Activated T-cell treated with anti-CD3 and anti-CD28 coated beads, Interleukin-2, amount 50 U/mL, for 24 hours (primary cell): ENCODE measurements at regions not wholly inside any gene's neighbourhood (a gene's known extent, or its start where the extent isn't known, plus 50 kb on each side); places are given as distances from the start of the nearest gene placed in this dataset.

Source experiments
- DNase-seq: peaks from one replicate; pipeline ENCODE4 v3.0.0-alpha.2; 2020
- H3K27ac Mint-ChIP-seq: 2 replicates; pipeline ENCODE4 v1.8.0; 2020; ENCODE audit warnings: mild to moderate bottlenecking, mixed read lengths
- H3K27me3 Mint-ChIP-seq: 2 replicates; pipeline ENCODE4 v1.8.0; 2020; ENCODE audit warnings: mixed read lengths
- H3K36me3 Mint-ChIP-seq: 2 replicates; pipeline ENCODE4 v1.8.0; 2020; ENCODE audit warnings: low read depth, mixed read lengths
- H3K4me1 Mint-ChIP-seq: 2 replicates; pipeline ENCODE4 v1.8.0; 2020; ENCODE audit warnings: low read depth, mixed read lengths
- H3K4me3 Mint-ChIP-seq: 2 replicates; pipeline ENCODE4 v1.8.0; 2020; ENCODE audit warnings: mild to moderate bottlenecking, moderate library complexity, mixed read lengths
- H3K9me3 Mint-ChIP-seq: 2 replicates; pipeline ENCODE4 v1.8.0; 2020; ENCODE audit warnings: mixed read lengths

DNA sequence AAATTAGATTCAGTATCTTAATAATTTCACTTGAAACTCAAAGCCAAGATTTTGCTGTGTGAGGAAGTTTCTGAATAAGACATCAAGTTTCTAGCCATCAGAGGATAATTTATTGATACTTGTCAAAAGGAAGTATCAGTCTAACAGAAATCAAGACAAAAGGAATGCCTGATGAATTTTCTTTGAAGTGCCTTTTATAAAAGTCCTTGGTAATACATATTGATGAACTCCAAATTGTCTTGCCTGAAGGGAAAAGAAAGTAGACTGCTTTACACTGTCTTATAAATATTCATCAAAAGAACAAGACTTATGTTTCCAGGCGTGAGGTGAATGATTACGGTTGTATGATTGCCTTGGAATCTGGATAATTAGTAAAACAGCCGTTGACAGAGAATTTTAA, 986.0 kb upstream of the MAP3K7 start:
- Mint-ChIP-seq H3K36me3 (no peaks in the 10 kb centered on the region), H3K27me3 (no peaks in the 10 kb centered on the region), H3K27ac (no peak overlapping the region), H3K4me3 (no peak overlapping the region), H3K4me1 (no peaks in the 10 kb centered on the region), H3K9me3 (no peaks in the 10 kb centered on the region)
- no peak for DNase-seq

DNA sequence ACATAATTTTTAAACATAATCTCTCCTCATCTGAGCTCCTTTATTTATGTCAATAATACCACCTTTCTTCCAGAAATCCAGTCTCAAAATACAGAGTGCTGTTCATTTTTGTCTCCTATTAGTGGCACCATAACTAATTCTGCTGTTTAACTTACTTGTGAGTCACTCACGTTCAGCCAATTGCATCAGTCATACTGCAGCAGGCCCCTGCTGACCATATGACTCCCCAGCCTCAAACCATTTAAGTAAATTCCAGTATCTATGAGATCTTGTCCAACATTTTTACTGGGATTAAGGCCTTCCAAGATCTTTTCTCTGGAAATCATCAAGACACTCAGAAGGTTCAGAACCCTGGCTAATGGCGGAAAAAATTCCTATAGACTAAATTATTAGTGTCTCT, 982.2 kb upstream of the MAP3K7 start:
- Mint-ChIP-seq H3K4me1 (no peaks in the 10 kb centered on the region), H3K36me3 (no peaks in the 10 kb centered on the region), H3K4me3 (no peak overlapping the region), H3K27me3 (no peaks in the 10 kb centered on the region), H3K27ac (no peak overlapping the region), H3K9me3 (peaks cover 2% of the 10 kb centered on the region)
- DNase-seq = no peak

DNA sequence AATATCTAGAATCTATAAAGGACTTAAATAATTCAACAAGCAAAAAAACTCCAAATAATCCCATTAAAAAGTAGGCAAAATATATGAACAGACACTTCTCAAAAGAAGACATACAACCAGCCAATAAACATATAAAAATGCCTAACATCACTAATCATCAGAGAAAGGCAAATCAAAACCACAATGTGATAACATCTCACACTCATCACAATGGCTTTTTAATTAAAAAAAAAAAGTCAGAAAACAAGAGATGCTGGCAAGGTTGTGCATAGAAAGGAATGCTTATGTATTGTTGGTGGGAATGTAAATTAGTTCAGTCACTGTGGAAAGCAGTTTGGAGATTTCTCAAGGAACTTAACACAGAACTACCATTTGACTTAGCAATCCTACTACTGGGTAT, 979.6 kb upstream of the MAP3K7 start:
- Mint-ChIP-seq H3K4me3 (no peak overlapping the region), H3K27me3 (no peaks in the 10 kb centered on the region), H3K27ac (no peak overlapping the region), H3K9me3 (peaks cover 2% of the 10 kb centered on the region), H3K36me3 (no peaks in the 10 kb centered on the region), H3K4me1 (no peaks in the 10 kb centered on the region)
- no peak for DNase-seq

DNA sequence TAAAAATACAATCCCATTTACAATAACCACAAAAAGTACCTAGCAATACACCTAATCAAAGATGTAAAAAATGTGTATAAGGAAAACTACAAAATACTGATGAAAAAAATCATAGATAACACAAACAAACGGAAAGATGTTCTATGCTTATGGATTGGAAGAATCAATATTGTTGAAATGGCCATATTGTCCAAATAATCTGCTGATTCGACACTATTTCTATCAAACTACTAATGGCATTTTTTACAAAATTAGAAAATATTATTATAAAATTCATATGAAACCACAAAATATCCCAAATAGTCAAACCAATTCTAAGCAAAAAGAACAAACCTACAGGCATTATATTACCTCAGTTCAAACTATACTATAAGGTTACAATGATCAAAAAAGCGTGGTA, 978.3 kb upstream of the MAP3K7 start:
- Mint-ChIP-seq H3K9me3 (peaks cover 10% of the 10 kb centered on the region), H3K4me1 (no peaks in the 10 kb centered on the region), H3K36me3 (no peaks in the 10 kb centered on the region), H3K27ac (no peak overlapping the region), H3K27me3 (no peaks in the 10 kb centered on the region), H3K4me3 (no peak overlapping the region)
- DNase-seq = no peak

DNA sequence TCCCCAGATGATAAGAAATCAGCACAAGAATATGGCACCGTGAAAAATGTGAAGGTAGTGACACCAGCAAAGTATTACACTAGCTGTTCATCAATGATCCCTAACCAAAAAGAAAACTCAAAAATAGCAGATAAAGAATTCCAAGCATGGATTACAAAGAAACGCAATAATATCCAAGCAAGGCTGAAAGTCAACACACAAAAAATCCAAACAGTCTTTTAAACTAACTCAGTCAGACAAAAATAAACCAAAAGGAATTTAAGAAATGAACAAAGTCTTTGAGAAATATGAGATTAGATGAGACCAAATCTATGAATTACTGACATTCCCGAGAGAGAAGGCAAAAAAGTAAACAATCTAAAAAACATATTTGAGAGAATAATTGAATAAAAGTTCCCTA, 976.1 kb upstream of the MAP3K7 start:
- DNase-seq = no peak
- H3K4me3 Mint-ChIP-seq = no peak overlapping the region
- H3K4me1 Mint-ChIP-seq = no peaks in the 10 kb centered on the region
- H3K36me3 Mint-ChIP-seq = no peaks in the 10 kb centered on the region
- H3K9me3 Mint-ChIP-seq = peaks cover 15% of the 10 kb centered on the region
- H3K27ac Mint-ChIP-seq = no peak overlapping the region
- no peaks in the 10 kb centered on the region for H3K27me3 Mint-ChIP-seq

DNA sequence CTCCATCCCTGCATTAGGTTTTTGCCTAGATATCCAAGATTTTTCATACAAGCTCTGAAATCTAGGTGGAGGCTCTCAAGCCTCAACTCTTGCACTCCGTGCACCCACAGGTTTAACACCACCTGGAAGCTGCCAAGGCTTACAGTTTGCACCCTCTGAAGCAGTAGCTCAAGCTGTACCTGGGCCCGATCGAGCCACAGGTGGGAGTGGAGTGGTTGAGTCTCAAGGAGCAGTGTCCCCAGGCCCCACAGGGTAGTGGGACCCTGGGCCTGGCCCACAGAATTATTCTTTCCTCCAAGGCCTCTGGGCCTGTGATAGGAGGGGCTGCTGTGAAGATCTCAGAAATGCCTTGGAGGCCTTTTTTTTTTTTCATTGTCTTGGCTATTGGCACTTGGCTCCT, 973.5 kb upstream of the MAP3K7 start:
- no peaks in the 10 kb centered on the region for H3K27me3 Mint-ChIP-seq
- no peak overlapping the region for H3K4me3 Mint-ChIP-seq
- no peak overlapping the region for H3K27ac Mint-ChIP-seq
- no peaks in the 10 kb centered on the region for H3K4me1 Mint-ChIP-seq
- H3K36me3 Mint-ChIP-seq = no peaks in the 10 kb centered on the region
- peaks cover 15% of the 10 kb centered on the region for H3K9me3 Mint-ChIP-seq
- DNase-seq = no peak

DNA sequence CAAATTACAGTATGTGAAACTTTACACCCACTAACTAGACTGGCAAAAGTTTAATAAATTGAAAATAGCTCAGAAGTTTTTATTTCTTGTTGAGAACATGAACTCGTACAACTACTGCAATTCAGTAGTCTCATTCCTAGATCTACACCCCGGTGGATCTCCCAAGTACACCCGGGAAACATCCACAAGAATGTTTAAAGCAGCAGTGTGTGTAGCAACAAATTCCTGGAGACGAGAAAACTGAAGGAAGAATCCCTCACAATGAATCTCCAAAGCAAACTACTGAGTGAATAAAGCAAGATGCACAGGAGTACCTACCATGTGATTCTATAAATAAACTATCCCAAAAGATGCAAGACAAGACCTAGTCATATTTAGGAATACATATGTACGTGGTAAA, 954.0 kb upstream of the MAP3K7 start:
- Mint-ChIP-seq H3K9me3 (peaks cover 4% of the 10 kb centered on the region), H3K4me1 (no peaks in the 10 kb centered on the region), H3K36me3 (no peaks in the 10 kb centered on the region), H3K27me3 (no peaks in the 10 kb centered on the region), H3K4me3 (no peak overlapping the region), H3K27ac (no peak overlapping the region)
- no peak for DNase-seq

DNA sequence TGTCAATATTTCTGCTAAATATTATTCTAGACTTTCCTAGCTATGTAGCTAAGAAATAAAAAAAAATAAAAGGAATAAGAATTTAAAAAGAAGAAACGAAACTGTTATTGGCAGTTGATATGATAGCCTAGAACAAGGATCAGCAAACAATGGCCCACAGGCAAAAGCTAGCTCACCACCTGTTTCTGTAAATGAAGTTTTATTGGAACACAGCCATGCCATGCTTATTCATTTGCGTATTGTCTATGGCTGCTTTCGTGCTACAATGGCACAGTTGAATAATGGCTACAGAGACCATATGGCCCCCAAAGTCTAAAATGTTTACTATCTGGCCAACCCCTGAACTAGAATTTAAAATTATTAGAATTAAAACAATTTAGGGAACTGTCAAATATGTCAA, 952.6 kb upstream of the MAP3K7 start:
- no peak for DNase-seq
- Mint-ChIP-seq H3K27me3 (no peaks in the 10 kb centered on the region), H3K27ac (no peak overlapping the region), H3K9me3 (peaks cover 6% of the 10 kb centered on the region), H3K4me3 (no peak overlapping the region), H3K4me1 (no peaks in the 10 kb centered on the region), H3K36me3 (no peaks in the 10 kb centered on the region)

DNA sequence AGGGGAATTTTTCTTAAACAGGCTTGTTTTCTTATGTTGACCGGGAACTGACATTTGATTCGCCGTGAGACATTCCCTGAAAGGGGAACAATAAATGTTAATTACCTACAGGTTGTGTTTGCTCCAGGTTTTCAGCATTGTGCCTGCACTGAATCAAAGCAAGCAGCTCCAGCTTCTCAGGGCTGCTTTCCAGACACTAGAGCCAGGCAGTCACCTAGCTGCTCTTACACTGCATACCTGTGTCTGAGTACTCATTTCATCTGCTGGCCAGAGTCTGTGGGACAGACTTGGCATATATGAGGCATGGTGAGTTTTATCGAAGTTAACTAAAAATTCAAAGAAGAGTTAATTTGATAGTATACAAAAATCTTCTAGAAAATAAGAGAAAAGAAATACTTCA, 951.8 kb upstream of the MAP3K7 start:
- no peak overlapping the region for H3K27ac Mint-ChIP-seq
- no peak overlapping the region for H3K4me3 Mint-ChIP-seq
- H3K36me3 Mint-ChIP-seq = no peaks in the 10 kb centered on the region
- H3K9me3 Mint-ChIP-seq = peaks cover 6% of the 10 kb centered on the region
- no peaks in the 10 kb centered on the region for H3K4me1 Mint-ChIP-seq
- H3K27me3 Mint-ChIP-seq = no peaks in the 10 kb centered on the region
- DNase-seq = no peak

DNA sequence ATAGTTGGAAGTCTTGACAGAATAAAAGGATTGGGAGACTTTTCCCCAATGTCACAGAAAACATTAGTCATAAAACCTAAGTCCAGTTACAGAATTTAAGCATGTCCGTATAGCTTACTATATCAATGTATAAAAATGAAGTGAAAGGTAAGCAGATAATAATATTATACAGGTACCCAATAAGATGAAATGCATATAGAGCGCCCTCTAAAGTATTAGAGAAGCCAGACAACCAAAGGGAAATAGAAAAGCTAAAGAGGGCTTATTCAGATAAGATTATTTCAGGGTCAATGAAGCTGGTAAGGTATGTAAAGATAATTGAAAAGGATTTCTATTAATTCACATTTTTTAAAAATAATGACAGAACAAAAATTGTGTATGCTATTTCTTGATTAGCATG, 947.7 kb upstream of the MAP3K7 start:
- H3K36me3 Mint-ChIP-seq = no peaks in the 10 kb centered on the region
- peaks cover 6% of the 10 kb centered on the region for H3K9me3 Mint-ChIP-seq
- H3K27ac Mint-ChIP-seq = no peak overlapping the region
- no peak overlapping the region for H3K4me3 Mint-ChIP-seq
- no peaks in the 10 kb centered on the region for H3K4me1 Mint-ChIP-seq
- no peak for DNase-seq
- H3K27me3 Mint-ChIP-seq = no peaks in the 10 kb centered on the region

DNA sequence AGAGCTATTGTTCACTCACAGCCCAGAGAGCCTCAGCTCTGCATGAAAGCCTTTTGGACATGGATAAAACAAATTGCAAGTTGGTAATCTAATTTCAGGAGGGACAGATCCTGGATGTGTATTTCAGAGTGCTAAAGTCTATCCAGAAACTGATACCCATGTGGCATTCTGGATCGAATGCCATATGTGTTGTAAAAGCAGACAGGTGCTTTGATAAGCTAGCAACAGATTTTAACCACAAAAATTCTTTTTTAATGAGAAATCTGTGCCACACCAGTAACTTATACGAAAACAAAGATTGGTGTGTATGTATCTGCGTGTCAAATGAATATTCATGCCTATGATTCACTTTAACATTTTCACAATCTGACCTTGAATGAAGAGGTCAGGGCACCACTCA, 936.6 kb upstream of the MAP3K7 start:
- Mint-ChIP-seq H3K9me3 (peaks cover 4% of the 10 kb centered on the region), H3K4me1 (no peaks in the 10 kb centered on the region), H3K27ac (no peak overlapping the region), H3K4me3 (no peak overlapping the region), H3K36me3 (no peaks in the 10 kb centered on the region), H3K27me3 (no peaks in the 10 kb centered on the region)
- DNase-seq = no peak

DNA sequence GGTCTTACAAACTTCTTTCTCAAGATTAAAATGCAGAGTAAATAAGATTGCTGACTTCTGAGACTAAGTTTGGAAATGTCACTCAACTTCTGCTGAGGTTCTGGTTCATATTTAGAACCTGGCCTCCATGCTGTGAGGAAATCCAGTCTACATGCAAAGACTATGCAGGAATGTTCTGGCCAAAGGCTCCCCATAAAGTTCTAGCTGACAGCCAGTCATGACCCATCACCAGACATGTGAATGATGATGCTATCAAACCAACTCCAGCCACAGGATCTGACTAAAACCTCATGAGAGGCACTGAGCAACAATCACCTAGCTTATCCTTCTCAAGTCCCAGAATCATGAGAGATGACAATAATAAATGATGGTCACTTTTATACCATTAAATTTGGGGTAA, 935.1 kb upstream of the MAP3K7 start:
- Mint-ChIP-seq H3K4me3 (no peak overlapping the region), H3K9me3 (peaks cover 2% of the 10 kb centered on the region), H3K4me1 (no peaks in the 10 kb centered on the region), H3K36me3 (no peaks in the 10 kb centered on the region), H3K27me3 (no peaks in the 10 kb centered on the region), H3K27ac (no peak overlapping the region)
- no peak for DNase-seq

DNA sequence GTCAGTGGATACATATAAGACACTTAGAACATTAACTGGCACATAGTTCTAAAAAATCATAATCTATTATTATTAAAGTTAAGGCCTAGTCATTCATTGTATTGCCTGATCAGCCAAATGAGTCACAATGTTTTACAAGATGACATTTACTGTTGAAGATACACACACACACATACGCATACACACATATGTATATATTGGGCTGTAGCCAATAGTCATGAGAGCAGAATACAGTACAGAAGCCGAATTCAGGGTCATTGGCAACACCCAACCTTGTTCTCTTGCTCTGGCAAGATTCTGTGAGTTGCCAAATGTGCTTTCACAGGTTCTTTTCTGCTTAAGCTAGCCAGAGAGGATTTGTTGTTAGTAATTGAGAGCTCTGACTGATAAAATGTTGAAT, 922.8 kb upstream of the MAP3K7 start:
- no peak for DNase-seq

DNA sequence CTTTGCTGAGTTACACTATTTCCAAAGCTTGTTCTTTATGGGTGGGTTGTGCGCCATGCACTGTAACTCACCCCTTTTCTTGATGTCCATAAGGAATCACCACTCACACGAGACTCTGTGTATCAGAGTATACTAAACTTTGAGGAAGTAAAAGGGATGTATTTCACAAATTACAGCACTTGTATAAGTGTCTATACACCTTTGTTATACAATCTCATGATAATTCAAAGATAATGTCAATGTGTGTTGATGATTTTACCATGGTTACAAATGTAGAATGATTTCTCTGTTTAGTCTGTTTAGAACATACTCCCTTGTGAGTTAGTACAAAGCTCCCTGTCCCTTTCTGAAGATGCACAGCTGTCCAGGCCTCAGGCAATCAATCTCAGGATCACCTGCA, 922.2 kb upstream of the MAP3K7 start:
- no peaks in the 10 kb centered on the region for H3K4me1 Mint-ChIP-seq

More for the DNA sequence above, 922.8 kb upstream of the MAP3K7 start:
- H3K27ac Mint-ChIP-seq = no peak overlapping the region
- no peaks in the 10 kb centered on the region for H3K27me3 Mint-ChIP-seq
- no peaks in the 10 kb centered on the region for H3K36me3 Mint-ChIP-seq
- no peaks in the 10 kb centered on the region for H3K4me1 Mint-ChIP-seq
- no peak overlapping the region for H3K4me3 Mint-ChIP-seq
- no peaks in the 10 kb centered on the region for H3K9me3 Mint-ChIP-seq

DNA sequence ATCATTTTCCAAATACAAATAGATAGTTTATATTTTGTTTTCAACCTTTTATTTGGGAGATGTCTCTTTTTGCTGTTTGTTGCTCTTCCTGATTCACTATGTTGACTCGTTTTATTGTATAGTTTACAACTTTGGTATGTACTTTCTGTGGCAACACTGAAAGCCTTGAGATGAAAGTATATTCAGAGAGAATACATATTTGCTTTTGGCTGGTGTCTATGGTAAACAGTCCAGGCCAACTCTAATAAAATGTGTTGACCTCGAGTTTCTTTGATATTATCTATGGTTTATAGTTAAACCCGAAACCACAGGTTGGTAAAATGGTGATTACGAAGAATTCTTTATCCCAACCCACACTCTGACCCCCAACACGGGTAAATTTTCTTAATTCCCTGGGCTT, 919.6 kb upstream of the MAP3K7 start:
- Mint-ChIP-seq H3K36me3 (no peaks in the 10 kb centered on the region), H3K27ac (no peak overlapping the region), H3K4me1 (no peaks in the 10 kb centered on the region), H3K9me3 (no peaks in the 10 kb centered on the region), H3K27me3 (no peaks in the 10 kb centered on the region), H3K4me3 (no peak overlapping the region)
- DNase-seq = no peak

More for the DNA sequence above, 922.2 kb upstream of the MAP3K7 start:
- Mint-ChIP-seq H3K36me3 (no peaks in the 10 kb centered on the region), H3K4me3 (no peak overlapping the region), H3K9me3 (no peaks in the 10 kb centered on the region), H3K27ac (no peak overlapping the region), H3K27me3 (no peaks in the 10 kb centered on the region)
- DNase-seq = no peak

DNA sequence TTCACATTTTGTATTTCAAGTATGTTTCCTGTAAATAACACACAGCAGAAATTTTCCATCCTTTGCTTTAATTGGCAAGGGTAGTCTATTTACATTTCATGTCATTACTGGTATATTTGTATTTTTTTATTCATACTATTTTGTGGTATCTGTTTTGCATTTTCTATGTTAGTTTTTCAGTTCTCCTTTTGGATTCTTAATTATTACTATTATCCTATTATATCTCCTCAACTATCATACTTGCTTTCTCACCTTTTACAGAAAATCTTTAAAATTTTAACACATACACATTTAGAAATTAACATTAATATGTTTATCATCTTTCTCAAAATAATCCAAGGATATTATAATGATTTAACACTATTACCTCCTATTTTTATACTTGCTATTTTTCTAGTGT, 918.3 kb upstream of the MAP3K7 start:
- H3K36me3 Mint-ChIP-seq = no peaks in the 10 kb centered on the region
- H3K4me1 Mint-ChIP-seq = no peaks in the 10 kb centered on the region
- no peak overlapping the region for H3K4me3 Mint-ChIP-seq
- H3K27ac Mint-ChIP-seq = no peak overlapping the region
- no peak for DNase-seq
- H3K9me3 Mint-ChIP-seq = no peaks in the 10 kb centered on the region
- H3K27me3 Mint-ChIP-seq = no peaks in the 10 kb centered on the region
